Thyroid gland (tissue), 4 donors: ENCODE measurements at regions not wholly inside any gene's neighbourhood (a gene's known extent, or its start where the extent isn't known, plus 50 kb on each side); places are given as distances from the start of the nearest gene placed in this dataset.

ENCODE experiments used
- POLR2A ChIP-seq, 2 donors: fragments of 450-650 bp; IDR thresholded peaks; one replicate each; pipeline ENCODE4 v1.6.1; 2017; ENCODE audit warnings: antibody characterized with exemption in 2 of 2, mild to moderate bottlenecking in 2 of 2, moderate library complexity in 1 of 2
- TF ChIP-seq, protein P1 (sequence below), 6 experiments: fragments of 200-600 bp in 3 of 6; fragments of 450-650 bp in 3 of 6; sonication (generic) in 3 of 6; IDR thresholded peaks; one replicate each; pipeline ENCODE4 v1.5.1; 2016 to 2019; ENCODE audit warnings: antibody characterized with exemption in 6 of 6, mild to moderate bottlenecking in 2 of 6, inconsistent platforms in 1 of 6, moderate library complexity in 1 of 6

DNA sequence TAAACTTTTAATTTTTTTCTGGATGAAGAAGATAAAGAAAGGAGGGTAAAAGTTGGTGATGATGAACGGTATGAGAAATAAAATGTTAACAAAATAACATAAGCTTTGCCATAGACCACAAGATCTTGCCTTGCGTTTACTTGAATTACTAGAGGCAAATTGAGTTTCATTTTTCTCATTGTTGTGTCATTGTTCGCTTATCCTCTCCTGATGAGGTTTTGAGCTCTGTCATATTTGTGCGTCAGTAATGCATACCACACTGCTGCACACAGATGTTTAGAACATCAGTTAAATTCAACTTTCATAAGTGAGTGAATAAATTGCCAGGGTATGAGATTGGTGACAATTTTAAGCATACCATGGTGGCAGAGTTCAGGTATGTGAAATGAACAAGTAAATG, 843.6 kb downstream of the SUCLG1 start:
- TF ChIP-seq, protein P1, sequence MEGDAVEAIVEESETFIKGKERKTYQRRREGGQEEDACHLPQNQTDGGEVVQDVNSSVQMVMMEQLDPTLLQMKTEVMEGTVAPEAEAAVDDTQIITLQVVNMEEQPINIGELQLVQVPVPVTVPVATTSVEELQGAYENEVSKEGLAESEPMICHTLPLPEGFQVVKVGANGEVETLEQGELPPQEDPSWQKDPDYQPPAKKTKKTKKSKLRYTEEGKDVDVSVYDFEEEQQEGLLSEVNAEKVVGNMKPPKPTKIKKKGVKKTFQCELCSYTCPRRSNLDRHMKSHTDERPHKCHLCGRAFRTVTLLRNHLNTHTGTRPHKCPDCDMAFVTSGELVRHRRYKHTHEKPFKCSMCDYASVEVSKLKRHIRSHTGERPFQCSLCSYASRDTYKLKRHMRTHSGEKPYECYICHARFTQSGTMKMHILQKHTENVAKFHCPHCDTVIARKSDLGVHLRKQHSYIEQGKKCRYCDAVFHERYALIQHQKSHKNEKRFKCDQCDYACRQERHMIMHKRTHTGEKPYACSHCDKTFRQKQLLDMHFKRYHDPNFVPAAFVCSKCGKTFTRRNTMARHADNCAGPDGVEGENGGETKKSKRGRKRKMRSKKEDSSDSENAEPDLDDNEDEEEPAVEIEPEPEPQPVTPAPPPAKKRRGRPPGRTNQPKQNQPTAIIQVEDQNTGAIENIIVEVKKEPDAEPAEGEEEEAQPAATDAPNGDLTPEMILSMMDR (IDR thresholded peaks at IDR 0.05): no peak
- no peak for TF ChIP-seq POLR2A (IDR thresholded peaks at IDR 0.05)
